ENCODE measurements at regions not wholly inside any gene's neighbourhood (a gene's known extent, or its start where the extent isn't known, plus 50 kb on each side); places are given as distances from the start of the nearest gene placed in this dataset.

DNA sequence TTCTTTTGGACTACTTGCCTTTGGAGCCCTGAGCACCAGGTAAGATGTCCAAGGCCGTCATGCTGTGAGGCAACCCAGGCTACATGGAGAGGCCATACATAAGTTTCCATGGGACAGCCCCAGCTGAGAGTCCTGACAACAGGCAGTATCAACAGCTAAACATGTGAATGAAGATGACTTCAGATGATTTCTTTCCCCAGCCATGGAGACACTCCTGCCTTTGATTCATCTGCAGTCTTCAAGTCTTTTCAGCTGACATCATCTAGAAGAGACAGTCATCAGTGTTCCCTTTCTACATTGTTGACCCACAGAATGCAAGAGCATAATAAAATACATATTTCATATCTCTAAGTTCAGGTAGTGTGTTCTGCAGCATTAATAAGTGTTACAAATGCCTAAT is 398.7 kb downstream of the BTG1 start:
- TF ChIP-seq, protein P1, sequence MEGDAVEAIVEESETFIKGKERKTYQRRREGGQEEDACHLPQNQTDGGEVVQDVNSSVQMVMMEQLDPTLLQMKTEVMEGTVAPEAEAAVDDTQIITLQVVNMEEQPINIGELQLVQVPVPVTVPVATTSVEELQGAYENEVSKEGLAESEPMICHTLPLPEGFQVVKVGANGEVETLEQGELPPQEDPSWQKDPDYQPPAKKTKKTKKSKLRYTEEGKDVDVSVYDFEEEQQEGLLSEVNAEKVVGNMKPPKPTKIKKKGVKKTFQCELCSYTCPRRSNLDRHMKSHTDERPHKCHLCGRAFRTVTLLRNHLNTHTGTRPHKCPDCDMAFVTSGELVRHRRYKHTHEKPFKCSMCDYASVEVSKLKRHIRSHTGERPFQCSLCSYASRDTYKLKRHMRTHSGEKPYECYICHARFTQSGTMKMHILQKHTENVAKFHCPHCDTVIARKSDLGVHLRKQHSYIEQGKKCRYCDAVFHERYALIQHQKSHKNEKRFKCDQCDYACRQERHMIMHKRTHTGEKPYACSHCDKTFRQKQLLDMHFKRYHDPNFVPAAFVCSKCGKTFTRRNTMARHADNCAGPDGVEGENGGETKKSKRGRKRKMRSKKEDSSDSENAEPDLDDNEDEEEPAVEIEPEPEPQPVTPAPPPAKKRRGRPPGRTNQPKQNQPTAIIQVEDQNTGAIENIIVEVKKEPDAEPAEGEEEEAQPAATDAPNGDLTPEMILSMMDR (conservative IDR thresholded peaks at IDR 0.05; ENCODE audit: low read depth, low read length), result no peak
- no peak for TF ChIP-seq EZH2 (IDR thresholded peaks at IDR 0.05; ENCODE audit: borderline replicate concordance, low read depth, low read length, poor library complexity, severe bottlenecking)

Measured in A673 (cell line).